ENCODE measurements at regions not wholly inside any gene's neighbourhood (a gene's known extent, or its start where the extent isn't known, plus 50 kb on each side); places are given as distances from the start of the nearest gene placed in this dataset.

DNA sequence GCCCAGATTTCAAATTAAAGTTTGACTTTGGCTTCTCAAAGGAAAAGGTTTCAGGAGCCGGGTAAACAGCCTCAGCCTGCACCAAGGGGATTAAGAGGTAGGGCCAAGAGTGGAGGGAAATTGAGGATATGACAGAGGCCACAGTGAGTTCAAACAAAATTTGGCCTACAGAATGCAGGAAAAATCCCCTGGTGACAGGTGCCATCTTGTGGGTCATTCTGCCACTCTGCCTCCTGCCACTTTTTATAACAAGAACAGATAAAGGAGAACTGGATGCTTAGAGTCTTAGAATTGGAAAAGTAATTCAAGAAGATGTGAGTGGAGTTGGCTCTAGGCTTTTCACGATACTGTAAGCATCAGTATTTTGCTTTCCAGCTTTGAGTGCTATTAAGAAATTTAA lies 253.2 kb downstream of the NR2F2 start:
- CTCF ChIA-PET = no interaction called here
- POLR2A ChIA-PET = interaction anchor here (0.8 kb wide), 1 partner anchor 222 kb away, joined by 3 read pairs; no protein-coding TSS in a partner anchor
- TF ChIP-seq SP1 (IDR thresholded peaks at IDR 0.05) (no peak), ZNF384 (IDR thresholded peaks at IDR 0.05) (no peak), TARDBP (IDR thresholded peaks at IDR 0.05) (no peak), L3MBTL2 (conservative IDR thresholded peaks at IDR 0.05) (no peak), FOXA1 (IDR thresholded peaks at IDR 0.05) (no peak), NFRKB (IDR thresholded peaks at IDR 0.05) (no peak), ELF4 (IDR thresholded peaks at IDR 0.05) (no peak)
- no peak for DNase-seq (ENCODE audit: extremely low spot score)

- POLR2A ChIA-PET = interaction anchor here (1.0 kb wide), 1 partner anchor 225 kb away, joined by 3 read pairs; no protein-coding TSS in a partner anchor
- DNase-seq (ENCODE audit: extremely low spot score) = no peak
- CTCF ChIA-PET = interaction anchor here (0.6 to 2.2 kb wide), 9 partner anchors 8 to 1136 kb away, joined by 3 to 8 read pairs (median 4); no protein-coding TSS in a partner anchor
- no peak for TF ChIP-seq BHLHE40 (IDR thresholded peaks at IDR 0.05; ENCODE audit: borderline replicate concordance)
- TF ChIP-seq ZNF384 (IDR thresholded peaks at IDR 0.05) = peak; percentile 51
- no peak for TF ChIP-seq SUZ12 (IDR thresholded peaks at IDR 0.05)
- 0 out of 2 replicates have a peak, but pooled peaks have one; percentile 48 for TF ChIP-seq FOXM1 (IDR thresholded peaks at IDR 0.05; ENCODE audit: borderline replicate concordance)
Observed at GRCh38 chr15:96585484-96586386, 255.2 kb downstream of the NR2F2 start.

- POLR2A ChIA-PET = no interaction called here
- TF ChIP-seq PKNOX1 (IDR thresholded peaks at IDR 0.05) (no peak), HDGF (IDR thresholded peaks at IDR 0.05; ENCODE audit: borderline replicate concordance) (no peak), L3MBTL2 (conservative IDR thresholded peaks at IDR 0.05) (no peak), ELF4 (IDR thresholded peaks at IDR 0.05) (no peak), SUZ12 (IDR thresholded peaks at IDR 0.05) (no peak), BHLHE40 (IDR thresholded peaks at IDR 0.05; ENCODE audit: borderline replicate concordance) (no peak), SP1 (IDR thresholded peaks at IDR 0.05) (no peak), NFRKB (IDR thresholded peaks at IDR 0.05) (no peak), FOXK2 (IDR thresholded peaks at IDR 0.05) (no peak), TARDBP (IDR thresholded peaks at IDR 0.05) (no peak), FOXM1 (IDR thresholded peaks at IDR 0.05; ENCODE audit: borderline replicate concordance) (no peak), CTBP1 (IDR thresholded peaks at IDR 0.05; ENCODE audit: borderline replicate concordance) (no peak), FOXA1 (IDR thresholded peaks at IDR 0.05) (no peak), ARNT (IDR thresholded peaks at IDR 0.05) (no peak), ZNF384 (IDR thresholded peaks at IDR 0.05) (no peak), LEF1 (IDR thresholded peaks at IDR 0.05; ENCODE audit: borderline replicate concordance) (no peak)
- CTCF ChIA-PET = no interaction called here
- no peak for DNase-seq (ENCODE audit: extremely low spot score)
Observed at GRCh38 chr15:96586901-96587300, 256.4 kb downstream of the NR2F2 start.

- no peak for TF ChIP-seq L3MBTL2 (conservative IDR thresholded peaks at IDR 0.05)
- TF ChIP-seq NFRKB (IDR thresholded peaks at IDR 0.05) = no peak
- no peak for DNase-seq (ENCODE audit: extremely low spot score)
- ChIA-PET CTCF (interaction anchor here (0.6 kb wide), 1 partner anchor 1706 kb away, joined by 4 read pairs; no protein-coding TSS in a partner anchor), POLR2A (no interaction called here)
Observed at GRCh38 chr15:96589864-96590263, 259.4 kb downstream of the NR2F2 start.

DNA sequence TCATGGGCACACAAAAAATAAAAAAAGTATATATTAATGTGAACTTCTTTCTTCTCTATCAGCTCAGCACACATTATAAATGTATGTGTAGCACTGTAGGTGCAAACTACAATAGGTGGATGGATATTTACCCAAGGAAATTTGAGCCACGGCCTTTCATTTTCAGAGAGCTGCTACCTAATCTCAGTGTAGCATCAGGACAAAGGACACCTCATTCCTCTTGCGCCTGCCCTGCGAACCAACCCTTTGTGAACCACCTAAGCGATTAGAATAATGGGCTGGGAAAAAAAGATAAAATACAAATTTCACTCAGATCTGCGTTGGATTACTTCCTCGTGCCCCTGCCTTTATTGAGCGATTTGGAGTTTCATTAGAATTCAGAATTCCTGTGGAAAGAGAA lies 263.2 kb downstream of the NR2F2 start:
- no peak for DNase-seq (ENCODE audit: extremely low spot score)
- ChIA-PET POLR2A (no interaction called here), CTCF (interaction anchor here (0.6 to 1.2 kb wide), 2 partner anchors 8 to 9 kb away, joined by 3 to 4 read pairs; no protein-coding TSS in a partner anchor)
- no peak for TF ChIP-seq TARDBP (IDR thresholded peaks at IDR 0.05)
- no peak for TF ChIP-seq HDGF (IDR thresholded peaks at IDR 0.05; ENCODE audit: borderline replicate concordance)

- ChIA-PET CTCF (interaction anchor here (0.5 kb wide), 1 partner anchor 10 kb away, joined by 4 read pairs; no protein-coding TSS in a partner anchor), POLR2A (no interaction called here)
- DNase-seq (ENCODE audit: extremely low spot score) = no peak
- TF ChIP-seq FOXM1 (IDR thresholded peaks at IDR 0.05; ENCODE audit: borderline replicate concordance) (no peak), ARNT (IDR thresholded peaks at IDR 0.05) (no peak), TARDBP (IDR thresholded peaks at IDR 0.05) (no peak), SP1 (IDR thresholded peaks at IDR 0.05) (no peak), HDGF (IDR thresholded peaks at IDR 0.05; ENCODE audit: borderline replicate concordance) (no peak), LEF1 (IDR thresholded peaks at IDR 0.05; ENCODE audit: borderline replicate concordance) (no peak), NFRKB (IDR thresholded peaks at IDR 0.05) (no peak), SUZ12 (IDR thresholded peaks at IDR 0.05) (no peak), BHLHE40 (IDR thresholded peaks at IDR 0.05; ENCODE audit: borderline replicate concordance) (no peak), PKNOX1 (IDR thresholded peaks at IDR 0.05) (no peak), CTBP1 (IDR thresholded peaks at IDR 0.05; ENCODE audit: borderline replicate concordance) (no peak)
Observed at GRCh38 chr15:96595951-96596350, 265.5 kb downstream of the NR2F2 start.

- TF ChIP-seq HDGF (IDR thresholded peaks at IDR 0.05; ENCODE audit: borderline replicate concordance) = no peak
- TF ChIP-seq FOXA1 (IDR thresholded peaks at IDR 0.05) = no peak
- no peak for TF ChIP-seq L3MBTL2 (conservative IDR thresholded peaks at IDR 0.05)
- DNase-seq (ENCODE audit: extremely low spot score) = no peak
- POLR2A ChIA-PET = no interaction called here
- CTCF ChIA-PET = interaction anchor here (0.6 kb wide), 1 partner anchor 86 kb away, joined by 4 read pairs; no protein-coding TSS in a partner anchor
Observed at GRCh38 chr15:96598514-96598913, 268.0 kb downstream of the NR2F2 start.

Measured in HEK293T (cell line).